ENCODE measurements at regions not wholly inside any gene's neighbourhood (a gene's known extent, or its start where the extent isn't known, plus 50 kb on each side); places are given as distances from the start of the nearest gene placed in this dataset.

DNA sequence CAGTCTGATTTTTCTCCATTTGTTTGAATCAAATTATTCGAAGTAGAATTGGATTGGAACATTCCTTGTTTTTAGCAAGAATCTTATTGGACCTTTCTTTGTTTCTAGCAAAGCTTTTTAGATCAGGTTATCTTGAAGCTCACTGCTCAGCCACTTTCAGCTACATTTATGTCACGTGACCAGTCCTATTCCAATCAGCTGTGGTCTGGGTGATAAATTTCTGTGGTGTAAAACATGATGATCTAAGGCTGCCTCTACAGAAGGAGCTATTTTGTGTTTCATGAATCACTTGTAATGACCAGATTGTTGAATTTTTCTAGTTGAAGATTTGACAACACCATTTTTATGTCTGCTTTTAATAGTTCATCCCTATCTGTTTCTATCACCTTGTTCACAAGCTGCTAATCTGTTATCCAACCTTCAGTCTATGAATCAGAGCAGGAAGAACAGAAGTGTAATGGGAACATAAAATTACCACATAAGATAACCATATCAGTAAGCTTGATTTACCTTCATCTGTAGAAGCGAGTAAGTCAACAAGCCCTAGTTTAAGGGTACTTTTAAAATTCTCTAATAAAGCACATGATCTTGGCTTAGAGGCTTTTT lies 101.0 kb upstream of the MAP3K7 start:
- H3K56ac ChIP-seq (replicated peaks; ENCODE audit: insufficient read length, low read depth, low read length) = no peak overlapping the region
- DNase-seq (ENCODE audit: low read depth in 1 of 2, low spot score in 2 of 2) (no peak), FAIRE-seq (no peak)
- no peak overlapping the region for H3K18ac ChIP-seq (ENCODE audit: extremely low read depth, low read length)
- no peak overlapping the region for H3K4me3 ChIP-seq (ENCODE audit: extremely low read depth in 1 of 4, insufficient read depth in 2 of 4, low read depth in 3 of 4, low read length in 4 of 4)
- no peaks in the 10 kb centered on the region for H3K9me3 ChIP-seq (ENCODE audit: insufficient read depth in 2 of 2, low read depth in 1 of 2, low read length in 1 of 2)
- H3K4ac ChIP-seq (replicated peaks; ENCODE audit: insufficient read length, low read depth, low read length) = no peak overlapping the region
- no peak overlapping the region for H2BK12ac ChIP-seq (ENCODE audit: low read depth, low read length)
- WGBS, 2 experiments (ENCODE audit: extremely low coverage in 1 of 2, insufficient coverage in 1 of 2, insufficient read length in 1 of 2, insufficient replicate concordance in 2 of 2, low coverage in 1 of 2, low lambda C conversion rate in 2 of 2, missing lambda C conversion rate in 1 of 2) = 89% methylated on average over 3 of the region's 3 CpGs; no CpG with 5 or more reads in 1 of the 2 experiments
- no peak overlapping the region for H3K14ac ChIP-seq (ENCODE audit: insufficient read length)
- H2BK15ac ChIP-seq (ENCODE audit: low read length) = no peak overlapping the region
- no peak overlapping the region for H3K27ac ChIP-seq (ENCODE audit: low read depth, low read length)
- H3K4me1 ChIP-seq (replicated peaks in 1 of 4; ENCODE audit: control insufficient read depth in 3 of 4, insufficient read depth in 4 of 4, low read length in 3 of 4) = peaks cover 0 to 5% (median 2%) of the 10 kb centered on the region in 4 experiments; a peak in 2 of 7 replicates
- no peak overlapping the region for H2BK120ac ChIP-seq (replicated peaks; ENCODE audit: low read depth, low read length)
- POLR2A ChIA-PET (ENCODE audit: partially characterized antibody) = no interaction called here
- no peak overlapping the region for H3K23ac ChIP-seq (ENCODE audit: insufficient read length)
- no peaks in the 10 kb centered on the region for H3K79me2 ChIP-seq (ENCODE audit: control insufficient read depth in 1 of 2, insufficient read depth in 2 of 2, low read length in 2 of 2)
- H3K36me3 ChIP-seq (ENCODE audit: control insufficient read depth in 2 of 4, insufficient read depth in 4 of 4, low read length in 3 of 4) = no peaks in the 10 kb centered on the region
- no peaks in the 10 kb centered on the region for H4K20me1 ChIP-seq (replicated peaks in 1 of 2; ENCODE audit: control insufficient read depth in 1 of 2, insufficient read depth in 2 of 2, low read length in 2 of 2)
- no peaks in the 10 kb centered on the region; the same call in 1 of the 2 replicates for H3K23me2 ChIP-seq (ENCODE audit: low read depth, low read length)
- no peak overlapping the region for H2BK5ac ChIP-seq (ENCODE audit: low read depth, low read length)
- no peak overlapping the region for H3K9ac ChIP-seq (replicated peaks in 1 of 4; ENCODE audit: extremely low read depth in 1 of 4, low read depth in 3 of 4, low read length in 3 of 4)
- H2AK5ac ChIP-seq (ENCODE audit: low read depth, low read length) = no peak overlapping the region
- H2BK20ac ChIP-seq (ENCODE audit: low read length) = no peak overlapping the region
- no peak overlapping the region for H4K91ac ChIP-seq (replicated peaks; ENCODE audit: insufficient read length, low read length)
- no peak overlapping the region for H4K5ac ChIP-seq (ENCODE audit: insufficient read length, low read depth, low read length)
- H4K8ac ChIP-seq (ENCODE audit: extremely low read depth, insufficient read depth, low read length) = no peak overlapping the region
- no peak overlapping the region for H3K4me2 ChIP-seq (ENCODE audit: insufficient read depth in 1 of 2, low read depth in 2 of 2, low read length in 2 of 2)
- CTCF ChIA-PET (ENCODE audit: partially characterized antibody) = no interaction called here
- H3K27me3 ChIP-seq (replicated peaks in 1 of 4; ENCODE audit: control insufficient read depth in 3 of 4, extremely low read depth in 1 of 4, insufficient read depth in 3 of 4, low read length in 3 of 4) = no peaks in the 10 kb centered on the region
- H2AFZ ChIP-seq (ENCODE audit: low read length) = peak overlapping the region; percentile 79; the same call in 1 of the 2 replicates
- no peaks in the 10 kb centered on the region for H3K79me1 ChIP-seq (ENCODE audit: low read depth, low read length)
- TF ChIP-seq TAF1 (IDR thresholded peaks at IDR 0.05; ENCODE audit: low read depth, low read length) (no peak), SIX5 (IDR thresholded peaks at IDR 0.05; ENCODE audit: low read depth, low read length) (no peak), BACH1 (IDR thresholded peaks at IDR 0.05; ENCODE audit: low read length) (no peak), SIRT6 (IDR thresholded peaks at IDR 0.05; ENCODE audit: low read length) (no peak), SP4 (IDR thresholded peaks at IDR 0.05; ENCODE audit: low read length) (no peak), BCL11A (IDR thresholded peaks at IDR 0.05; ENCODE audit: low read depth in 2 of 2, low read length in 2 of 2) (no peak), CHD2 (IDR thresholded peaks at IDR 0.05; ENCODE audit: low read length) (no peak), SIN3A (conservative IDR thresholded peaks at IDR 0.05 in 1 of 2, IDR thresholded peaks at IDR 0.05 in 1 of 2; ENCODE audit: low read depth in 1 of 2, low read length in 2 of 2) (no peak), SUZ12 (IDR thresholded peaks at IDR 0.05; ENCODE audit: low read length) (no peak), CHD1 (IDR thresholded peaks at IDR 0.05; ENCODE audit: low read depth, low read length) (no peak), HDAC2 (IDR thresholded peaks at IDR 0.05; ENCODE audit: borderline replicate concordance in 1 of 2, low read depth in 2 of 2, low read length in 2 of 2) (no peak), KDM4A (IDR thresholded peaks at IDR 0.05; ENCODE audit: low read depth, low read length, severe bottlenecking) (no peak), RFX5 (IDR thresholded peaks at IDR 0.05; ENCODE audit: borderline replicate concordance, low read depth, low read length) (no peak)

All from H1 (cell line).